NCI-H1105 treated with DMSO at 0.1 percent for 48 hours (cell line): ENCODE measurements at regions not wholly inside any gene's neighbourhood (a gene's known extent, or its start where the extent isn't known, plus 50 kb on each side); places are given as distances from the start of the nearest gene placed in this dataset.

ENCODE experiments used
- DNase-seq: peaks from one replicate; lab custom pipeline; 2025; lab: John Stamatoyannopoulos, UW

DNA sequence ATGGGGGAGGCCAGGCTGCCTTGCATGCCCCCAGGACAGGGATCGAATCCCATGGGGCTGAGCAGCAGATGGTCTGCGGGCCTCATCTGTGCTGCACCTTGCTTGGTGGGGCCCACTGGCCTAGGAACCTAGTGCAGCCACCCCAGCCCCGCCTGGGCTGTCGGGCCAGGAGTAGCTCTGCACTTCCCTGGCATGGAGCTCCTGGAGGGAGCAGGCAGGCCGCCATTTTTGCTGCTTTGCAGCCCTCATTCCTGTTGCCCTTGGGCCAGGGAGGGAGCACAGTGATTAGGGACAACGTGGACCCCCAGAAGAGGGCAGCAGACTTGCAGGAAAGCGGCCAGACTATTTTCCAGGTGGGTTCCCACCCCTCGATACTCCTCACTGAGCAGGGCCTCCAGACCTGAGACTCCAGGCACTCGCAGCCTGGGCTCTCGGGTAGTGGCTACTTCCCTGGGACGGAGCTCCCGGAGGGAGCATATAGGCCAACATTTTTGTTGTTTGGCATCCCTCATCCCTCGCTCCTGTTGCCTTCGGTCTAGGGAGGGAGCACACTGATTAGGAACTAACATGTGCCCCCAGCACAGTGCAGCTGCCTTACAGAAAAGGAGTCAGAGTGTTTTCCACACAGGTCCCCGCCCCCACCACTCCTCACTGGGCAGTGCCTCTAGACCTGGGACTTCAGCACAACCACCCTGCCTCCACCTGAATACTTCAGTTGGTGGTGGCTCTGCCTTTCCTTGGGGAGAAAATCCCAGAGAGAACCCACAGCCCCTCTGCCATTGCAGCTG is 99.5 kb downstream of the MAIP1 start:
- DNase-seq = no peak

DNA sequence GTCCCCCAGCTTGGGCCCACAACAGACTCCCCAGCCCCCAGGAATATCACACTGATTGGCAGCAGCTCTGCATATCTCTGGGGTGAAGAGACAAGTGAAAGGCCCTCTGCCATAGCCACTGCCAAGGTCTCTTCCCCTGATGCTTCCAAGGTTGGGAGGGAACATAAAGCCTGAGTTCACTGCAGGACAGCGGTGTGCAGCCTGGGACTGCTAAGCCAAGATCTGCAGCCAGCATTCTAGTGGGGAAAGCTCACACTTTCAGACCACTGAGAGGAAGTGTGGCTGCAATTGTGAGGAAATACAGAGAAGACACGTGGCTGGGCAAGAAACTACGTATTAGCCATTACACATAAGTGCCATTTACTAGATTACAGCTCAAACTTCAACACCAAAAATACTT is 100.7 kb downstream of the MAIP1 start:
- no peak for DNase-seq

DNA sequence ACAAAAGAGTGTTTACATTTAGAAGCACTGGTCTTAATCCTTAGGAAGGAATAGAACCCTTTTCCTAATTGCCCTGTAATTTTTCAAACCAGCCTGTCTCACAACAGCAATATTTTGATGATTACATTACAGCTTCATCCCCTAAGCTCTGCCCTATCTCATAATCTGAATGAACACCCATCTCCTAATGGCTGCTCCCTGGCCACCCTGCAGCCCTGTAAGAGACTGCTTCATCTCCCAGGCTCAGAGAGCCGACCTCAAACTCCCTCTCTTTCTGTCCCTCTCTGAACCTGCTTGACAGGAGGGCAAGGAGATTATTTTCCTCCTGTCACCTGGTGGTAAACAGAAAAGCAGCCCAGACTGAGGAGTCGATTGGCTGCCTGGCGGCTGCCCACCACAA is 107.8 kb downstream of the MAIP1 start:
- DNase-seq = no peak

DNA sequence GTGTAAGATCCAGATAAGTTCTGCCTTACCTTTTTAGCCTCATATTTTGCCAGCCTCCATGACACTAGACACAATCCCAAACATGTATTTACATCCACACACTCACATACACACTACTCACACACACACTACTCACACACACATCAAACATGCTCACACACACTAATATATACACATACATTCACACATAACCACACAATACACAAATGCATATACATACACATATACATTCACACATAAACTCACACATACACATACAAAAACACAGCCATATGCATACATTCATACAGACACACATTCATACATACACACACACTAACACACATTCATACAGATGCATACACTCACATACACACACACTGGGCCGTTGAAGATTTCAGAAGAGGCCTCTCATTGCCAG is 109.5 kb downstream of the MAIP1 start:
- DNase-seq = no peak

DNA sequence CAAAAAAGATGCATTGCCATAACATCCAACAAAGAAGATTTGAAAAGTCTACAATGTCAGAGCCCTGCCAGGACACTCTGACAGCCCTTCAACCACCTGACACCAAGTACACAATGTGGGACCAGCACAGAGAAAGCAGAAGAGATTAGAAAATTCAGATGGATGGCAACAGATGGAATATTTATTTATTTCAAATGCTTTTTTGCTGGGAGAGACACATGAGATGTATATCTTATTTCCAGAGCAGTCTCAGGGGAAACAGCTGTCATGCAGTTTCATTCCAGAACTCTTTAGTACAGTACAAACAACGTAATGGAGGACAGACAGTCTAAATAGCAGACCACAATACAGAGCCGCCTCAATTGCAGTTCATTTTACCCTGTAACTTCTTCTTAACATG is 110.1 kb downstream of the MAIP1 start:
- DNase-seq = no peak

DNA sequence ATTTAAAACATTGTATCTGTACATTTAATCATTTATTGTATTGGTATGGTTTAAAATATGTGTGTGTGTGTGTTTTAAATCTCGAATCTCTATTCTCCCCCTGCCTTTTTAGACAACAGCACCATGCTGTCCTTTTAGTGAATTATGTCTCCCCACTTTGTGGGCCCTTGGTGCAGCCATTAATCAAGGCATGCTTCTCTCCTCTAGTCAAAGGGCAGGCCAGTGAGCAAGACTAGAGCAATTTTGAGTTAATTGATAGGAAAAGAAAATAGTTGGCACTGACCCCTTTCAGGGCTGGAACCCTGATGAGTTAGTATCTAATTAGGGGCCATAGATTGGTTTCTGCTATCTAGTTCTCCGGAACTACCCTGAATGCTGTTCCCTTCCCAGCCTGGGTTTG is 111.0 kb downstream of the MAIP1 start:
- no peak for DNase-seq

DNA sequence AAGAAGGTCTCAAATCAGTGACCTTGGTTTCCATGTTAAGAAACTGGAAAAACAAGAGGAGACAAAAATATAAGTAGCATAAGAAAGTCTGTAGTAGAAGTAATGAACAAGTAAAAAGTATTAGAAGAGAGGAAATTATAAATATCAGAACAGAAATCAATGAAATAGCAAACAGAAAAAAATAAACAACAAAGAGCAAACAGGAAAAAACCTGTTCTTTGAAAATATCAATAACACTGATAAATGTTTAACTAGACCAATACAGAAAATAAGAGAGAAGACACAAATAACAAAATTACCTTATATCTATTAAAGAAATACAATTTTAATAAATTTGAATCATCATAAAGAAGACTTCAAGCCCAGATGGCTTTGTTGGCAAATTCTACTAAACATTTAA is 113.3 kb downstream of the MAIP1 start:
- no peak for DNase-seq

DNA sequence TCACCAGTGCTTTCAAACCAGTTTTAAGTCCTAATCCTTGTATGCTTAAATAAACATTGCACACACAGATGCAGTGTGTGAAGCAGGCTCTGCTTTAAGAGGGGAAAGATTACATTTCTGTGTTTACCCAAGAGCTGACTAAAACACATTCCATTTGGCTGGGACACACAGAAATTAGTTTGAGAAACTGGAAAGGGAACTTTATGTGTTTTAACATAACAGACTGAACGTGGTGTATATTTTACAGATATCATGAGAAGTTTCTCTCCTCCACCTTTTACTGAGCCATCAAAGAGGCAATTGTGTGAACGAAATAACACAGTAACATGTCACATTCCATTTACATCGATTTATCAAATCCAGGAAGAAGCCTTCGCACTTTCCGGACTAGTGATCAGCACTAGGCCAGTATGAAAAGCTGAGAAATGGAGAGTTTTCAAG is 121.8 kb downstream of the MAIP1 start:
- no peak for DNase-seq

DNA sequence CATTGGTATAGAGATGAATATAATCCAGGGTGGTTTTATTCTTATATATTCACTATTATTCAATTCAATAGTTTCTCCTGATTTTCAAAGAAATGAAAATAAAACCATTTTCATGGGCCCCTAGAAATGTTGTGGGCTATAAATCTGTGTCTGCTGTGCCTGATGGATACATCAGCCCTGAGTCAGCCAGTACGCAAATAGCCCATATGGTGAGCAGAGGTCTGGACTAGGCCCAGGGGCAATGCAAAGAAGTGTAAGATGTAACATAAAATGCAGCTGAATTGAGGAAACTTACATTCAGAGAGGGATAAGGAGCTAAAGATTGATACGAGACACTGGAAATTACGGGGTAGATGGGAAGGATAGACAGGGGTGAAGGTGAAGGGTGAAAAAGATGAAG is 122.5 kb downstream of the MAIP1 start:
- DNase-seq = no peak

DNA sequence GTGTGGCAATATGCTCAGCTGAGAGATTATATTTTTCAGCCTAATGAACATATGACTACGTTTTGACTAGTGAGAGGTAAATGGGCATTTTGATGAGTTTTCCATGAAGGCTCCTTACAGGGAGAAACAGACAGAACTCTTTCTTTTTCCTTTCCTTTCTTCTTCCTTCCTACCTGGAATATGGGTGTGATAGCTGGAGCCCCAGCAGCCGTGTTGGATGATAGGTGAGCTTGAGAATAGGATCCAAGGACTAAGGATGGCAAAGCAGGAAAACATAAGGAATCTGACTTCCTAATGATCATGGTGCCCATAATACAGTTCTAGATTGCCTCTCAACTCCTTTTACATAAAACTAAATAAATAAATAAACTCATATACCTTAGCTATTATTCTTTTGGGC is 124.0 kb downstream of the MAIP1 start:
- DNase-seq = no peak

DNA sequence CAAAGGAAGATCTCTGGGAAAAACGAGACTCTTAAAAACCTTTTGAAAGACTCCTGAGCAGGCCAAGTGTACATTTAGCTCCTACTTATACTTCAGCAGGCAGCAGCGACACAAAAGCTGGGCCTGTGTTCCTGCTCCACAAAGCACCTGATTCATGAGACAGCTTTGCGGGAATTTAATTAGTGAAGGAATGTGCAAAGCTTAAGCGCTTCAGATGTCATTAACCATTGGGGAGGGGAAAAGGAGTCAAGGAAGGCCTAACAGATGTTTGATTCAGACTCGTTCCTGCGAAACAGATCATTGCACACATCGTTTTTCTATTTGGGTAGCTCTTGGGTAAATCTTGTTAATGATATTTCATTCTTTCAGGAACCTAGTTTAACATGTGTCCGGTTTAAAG is 125.9 kb downstream of the MAIP1 start:
- DNase-seq = no peak

DNA sequence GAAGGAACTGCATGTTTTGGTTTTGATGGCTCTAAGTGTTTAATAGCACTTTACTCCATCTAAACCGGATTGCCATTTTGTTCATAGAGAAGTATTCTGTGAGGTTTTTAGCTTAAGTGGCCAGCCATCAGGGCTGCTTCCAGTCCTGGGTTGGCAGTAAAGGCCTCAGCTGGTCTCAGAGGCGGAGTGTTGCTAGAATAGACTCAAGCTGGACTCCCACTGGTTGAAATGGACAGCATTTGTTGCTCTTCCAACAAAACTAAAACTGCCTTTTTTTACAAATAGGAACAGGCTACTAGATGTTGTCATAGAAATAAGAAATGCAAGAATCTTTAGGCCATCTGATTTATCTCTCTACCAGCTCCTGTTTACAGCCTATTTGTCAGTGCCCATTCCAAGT is 126.4 kb downstream of the MAIP1 start:
- DNase-seq = no peak

DNA sequence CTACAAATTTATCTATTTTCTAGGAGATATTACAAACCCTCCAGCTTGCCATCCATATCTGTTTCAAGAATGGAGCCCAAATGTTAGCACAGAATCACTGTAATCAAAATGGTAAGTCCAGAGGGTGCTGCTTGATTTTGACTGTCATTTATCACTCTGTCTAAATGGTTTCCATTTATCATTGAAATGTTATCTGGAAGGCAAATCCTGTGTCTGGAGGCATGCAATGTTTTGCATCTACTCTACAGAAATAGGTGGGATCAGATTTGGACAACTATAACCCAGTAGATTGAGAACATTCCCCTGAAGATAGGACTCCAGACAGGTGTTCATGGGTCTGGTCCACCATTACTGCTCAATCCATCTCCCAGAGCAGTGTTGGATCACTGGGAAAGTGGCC is 128.7 kb downstream of the MAIP1 start:
- DNase-seq = no peak

DNA sequence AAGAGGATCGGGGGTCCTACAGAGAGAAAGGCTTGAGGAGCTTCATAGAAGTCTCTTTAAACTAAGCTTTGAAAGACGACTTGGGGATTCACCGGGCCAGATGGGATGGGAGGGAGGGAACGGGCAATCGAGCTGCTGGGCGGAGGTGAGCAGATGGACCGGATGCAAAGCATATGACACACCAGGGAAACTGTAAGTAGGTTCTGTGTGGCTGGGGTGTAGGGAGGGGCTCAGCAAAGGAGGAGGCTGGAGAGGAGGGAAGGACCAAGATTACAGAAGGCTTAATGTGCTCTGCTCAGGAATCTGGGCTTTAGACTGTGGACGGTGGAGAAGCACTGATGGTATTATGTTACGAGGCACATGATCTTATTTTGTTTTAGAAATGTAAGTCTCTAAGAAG is 131.5 kb downstream of the MAIP1 start:
- no peak for DNase-seq

DNA sequence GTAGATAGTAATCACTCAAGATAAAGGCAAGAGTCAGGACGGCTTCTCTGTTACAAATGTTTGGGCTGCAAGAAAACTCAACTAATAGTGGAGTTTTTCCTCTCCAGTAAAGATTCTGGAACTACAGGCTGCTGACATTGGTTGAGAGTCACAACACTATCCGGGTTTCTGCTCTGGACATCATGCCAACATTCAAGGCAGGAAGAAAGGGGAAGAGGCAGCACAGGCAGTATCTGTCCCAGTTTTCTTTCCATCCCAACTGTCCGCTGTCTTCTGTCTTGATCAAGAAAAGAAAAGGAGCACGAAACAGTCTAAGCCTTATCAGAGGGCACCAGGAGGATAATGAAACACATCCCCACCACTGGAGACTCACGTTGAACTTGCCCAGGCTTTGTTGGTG is 132.1 kb downstream of the MAIP1 start:
- no peak for DNase-seq

DNA sequence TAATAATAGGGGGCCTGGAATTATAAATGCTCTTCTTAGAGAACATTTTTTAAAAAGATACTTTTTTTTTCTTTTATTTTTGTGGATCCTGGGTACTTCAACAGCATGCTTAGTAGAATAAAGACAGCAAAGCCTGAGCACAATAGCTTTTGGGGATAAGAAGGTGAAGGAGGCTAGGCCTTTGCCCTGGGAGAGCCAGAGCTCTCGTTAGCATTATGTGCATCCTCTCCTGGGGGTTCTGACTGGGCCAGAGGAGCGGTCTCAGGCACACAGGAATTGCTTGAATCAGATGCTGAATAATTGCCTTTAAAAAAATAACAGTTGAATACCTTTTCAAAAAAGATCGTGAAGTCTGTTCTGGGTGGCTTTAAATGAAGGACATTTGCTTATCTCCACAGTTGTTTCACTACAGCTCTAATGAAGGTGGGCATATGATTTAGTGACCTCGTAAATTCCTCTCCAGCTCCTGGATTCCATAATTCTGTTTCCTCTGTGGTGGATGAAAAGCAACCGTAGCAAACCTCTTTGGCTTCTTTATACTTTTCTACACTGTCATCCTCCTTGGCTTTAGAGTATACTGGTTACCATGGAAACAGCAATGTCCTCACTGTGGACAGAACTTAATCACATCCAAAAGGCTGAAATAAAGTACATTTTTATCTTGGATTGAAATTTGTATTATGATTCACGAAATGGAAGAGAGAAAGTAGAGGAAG is 133.8 kb downstream of the MAIP1 start:
- DNase-seq = no peak

DNA sequence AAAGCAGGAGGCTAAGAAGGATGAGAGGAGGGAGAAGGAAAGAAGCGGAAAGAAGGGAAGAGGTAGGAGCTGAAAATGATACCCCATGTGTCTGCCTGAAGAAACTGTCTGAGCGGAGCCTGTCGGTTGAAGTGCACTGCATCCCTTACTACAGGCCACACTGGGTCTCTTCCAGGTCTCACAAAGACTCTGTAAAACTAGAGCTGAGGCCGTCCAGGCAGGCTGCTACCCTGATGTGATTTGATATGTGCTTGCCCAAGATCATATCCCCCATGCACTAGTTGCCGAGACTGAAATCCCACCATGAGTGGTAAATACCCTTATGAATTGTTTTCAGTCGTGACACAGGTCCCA is 134.4 kb downstream of the MAIP1 start:
- DNase-seq = no peak

DNA sequence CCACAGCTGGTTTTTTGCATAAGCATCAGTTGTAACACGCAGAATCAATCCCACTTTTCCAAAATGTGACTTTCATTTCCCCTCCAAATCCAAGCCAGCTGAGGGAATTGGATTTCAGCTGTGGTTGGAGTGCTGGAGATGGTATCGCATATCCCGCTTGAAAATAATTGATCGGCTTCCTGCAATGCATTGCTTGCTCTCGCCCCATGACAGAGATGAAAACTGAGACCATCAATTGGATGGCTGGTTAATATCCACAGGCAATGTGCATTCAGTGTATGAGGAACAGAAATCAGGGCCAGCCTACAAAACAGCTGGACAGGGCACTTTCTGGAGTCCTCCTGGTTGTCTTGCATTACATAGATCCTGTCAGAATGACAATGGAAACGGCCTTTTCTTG is 135.3 kb downstream of the MAIP1 start:
- no peak for DNase-seq

DNA sequence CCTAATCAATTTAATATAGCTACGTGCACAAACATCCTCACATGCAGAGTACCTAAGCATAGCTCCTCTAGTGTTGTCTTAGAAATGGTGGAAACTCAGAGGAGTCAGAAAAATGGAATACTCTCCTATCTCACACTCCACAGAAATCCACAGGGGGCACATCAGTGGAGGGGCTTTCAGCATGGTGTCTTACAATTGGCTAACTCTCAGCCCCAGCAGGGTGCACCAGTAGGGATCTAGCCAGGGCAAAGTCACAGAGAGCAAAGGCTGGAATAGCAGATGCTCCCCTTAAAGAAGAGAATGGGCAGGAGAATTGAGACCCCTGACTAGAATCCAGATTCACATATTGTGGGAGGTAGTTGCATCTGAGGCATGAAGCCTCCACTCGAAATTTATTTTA is 135.7 kb downstream of the MAIP1 start:
- no peak for DNase-seq

DNA sequence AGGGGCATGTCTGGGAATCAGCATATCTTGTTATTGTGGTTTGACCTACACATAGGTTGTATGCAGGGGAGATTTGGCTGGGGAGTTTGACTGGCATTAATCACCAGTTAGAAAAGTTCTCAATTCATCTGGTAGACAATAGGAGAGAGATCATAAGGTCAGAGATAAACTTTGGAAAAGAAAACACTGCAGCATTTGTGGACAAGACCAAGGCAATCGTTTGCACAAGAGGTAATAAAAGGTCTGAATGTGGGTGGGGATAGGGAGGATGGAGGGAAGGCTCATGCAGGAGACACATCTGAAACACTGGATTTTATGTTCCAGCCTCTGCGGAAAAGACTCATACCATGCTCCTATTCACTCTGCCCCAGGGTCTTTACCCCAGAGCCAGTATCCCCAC is 136.9 kb downstream of the MAIP1 start:
- DNase-seq = no peak

DNA sequence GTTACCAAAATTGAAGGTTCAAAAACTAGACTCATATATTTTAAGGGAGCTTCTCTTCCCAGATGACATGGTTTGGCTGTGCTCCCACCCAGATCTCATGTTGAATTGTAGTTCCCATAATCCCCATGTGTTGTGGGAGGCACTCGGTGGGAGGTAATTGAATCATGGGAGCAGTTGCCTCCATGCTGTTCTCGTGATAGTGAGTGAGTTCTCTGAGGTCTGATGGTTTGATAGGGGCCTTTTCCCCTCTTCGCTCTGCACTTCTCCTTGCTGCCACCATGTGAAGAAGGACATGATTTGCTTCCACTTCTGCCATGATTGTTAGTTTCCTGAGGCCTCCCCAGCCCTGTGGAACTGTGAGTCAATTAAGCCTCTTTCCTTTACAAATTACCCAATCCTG is 140.1 kb downstream of the MAIP1 start:
- no peak for DNase-seq

DNA sequence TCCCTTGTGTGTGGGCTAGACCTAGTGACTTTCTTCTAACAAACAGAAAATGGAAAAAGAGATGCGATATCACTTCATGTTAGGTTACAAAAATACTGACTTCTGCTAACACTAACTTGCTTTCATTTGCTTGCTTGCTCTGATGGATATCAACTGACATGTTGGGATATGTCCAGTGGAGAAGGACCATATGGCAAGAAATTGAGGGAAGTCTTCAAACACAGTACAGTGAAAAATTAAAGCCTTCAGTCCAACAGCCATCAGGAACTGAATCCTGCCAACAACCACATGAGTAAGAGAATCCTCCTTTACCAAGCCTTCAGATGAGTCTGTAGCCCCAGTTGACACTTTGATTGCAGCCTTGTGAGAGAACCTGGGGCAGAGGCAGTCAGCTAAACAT is 143.9 kb downstream of the MAIP1 start:
- DNase-seq = no peak

DNA sequence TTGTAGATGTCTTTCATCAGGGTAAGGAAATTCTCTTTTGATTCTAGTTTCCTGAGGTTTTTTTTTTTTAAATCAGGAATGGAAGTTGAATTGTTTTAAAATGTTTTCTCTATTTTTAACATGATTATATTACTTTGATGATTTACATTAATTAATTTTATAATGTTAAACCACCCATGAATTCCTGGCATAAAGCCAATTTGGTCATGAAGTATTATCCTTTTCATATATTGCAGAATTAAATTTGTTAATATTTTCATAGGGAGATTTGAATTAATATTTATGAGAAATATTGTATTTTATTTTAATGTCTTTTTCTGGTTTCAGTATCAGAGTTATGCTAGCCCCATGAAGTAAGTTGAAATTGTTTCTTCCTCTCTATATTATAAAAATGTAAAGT is 144.6 kb downstream of the MAIP1 start:
- no peak for DNase-seq

DNA sequence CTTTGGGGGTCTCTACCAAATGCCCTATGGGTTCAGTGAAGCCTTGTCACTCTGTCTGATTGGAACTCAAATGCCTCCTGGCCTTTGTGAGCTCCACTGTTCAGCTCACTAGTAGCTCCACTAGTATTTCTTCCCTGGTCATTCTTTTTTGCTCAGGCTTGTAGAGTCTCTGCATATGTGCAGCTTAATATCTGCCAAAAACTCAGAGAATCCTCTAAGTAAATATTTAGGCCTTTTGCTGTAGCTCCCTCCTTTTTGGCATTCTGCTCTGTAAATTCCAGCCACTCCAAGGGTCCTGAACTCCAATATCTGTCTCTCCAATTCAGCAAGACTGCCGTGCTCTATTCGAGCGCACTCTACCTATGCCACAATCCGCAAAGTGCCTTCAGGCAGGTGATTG is 146.5 kb downstream of the MAIP1 start:
- DNase-seq = no peak
